ENCODE measurements at regions not wholly inside any gene's neighbourhood (a gene's known extent, or its start where the extent isn't known, plus 50 kb on each side); places are given as distances from the start of the nearest gene placed in this dataset.

- TF ChIP-seq POLR2AphosphoS5 (IDR thresholded peaks at IDR 0.05), result no peak
- TF ChIP-seq CTCF (IDR thresholded peaks at IDR 0.05), result no peak
- no peak for TF ChIP-seq POLR2A (IDR thresholded peaks at IDR 0.05)
Measured at GRCh38 chr6:144617191-144617590, 332.1 kb downstream of the UTRN start.
